Spleen (tissue), 11 donors: ENCODE measurements at regions not wholly inside any gene's neighbourhood (a gene's known extent, or its start where the extent isn't known, plus 50 kb on each side); places are given as distances from the start of the nearest gene placed in this dataset.

Experiments
- DNase-seq: peaks from one replicate; pipeline ENCODE4 v3.0.0-alpha.2; 2020
- H3K27ac ChIP-seq, 8 donors: fragments of 200-600 bp; sonication (generic) in 7 of 8; 1 replicate in 4 of 8; 2 replicates in 4 of 8; pipeline versions ENCODE4 v1.5.0 to v1.8.0; 2016 to 2021; ENCODE audit warnings: inconsistent platforms in 4 of 8, mild to moderate bottlenecking in 4 of 8, moderate library complexity in 1 of 8
- H3K27me3 ChIP-seq, 7 donors: fragments of 200-600 bp; sonication (generic) in 6 of 7; replicated peaks in 1 of 7; 1 replicate in 4 of 7; 2 replicates in 3 of 7; pipeline versions ENCODE4 v1.5.0 to v1.8.0; 2016 to 2021; ENCODE audit warnings: inconsistent platforms in 3 of 7, mild to moderate bottlenecking in 1 of 7
- H3K36me3 ChIP-seq, 6 donors: fragments of 200-600 bp; sonication (generic) in 5 of 6; 1 replicate in 4 of 6; 2 replicates in 2 of 6; pipeline versions ENCODE4 v1.5.0 to v1.8.0; 2016 to 2021; ENCODE audit warnings: inconsistent platforms in 2 of 6
- H3K4me1 ChIP-seq, 6 donors: fragments of 200-600 bp; sonication (generic) in 5 of 6; 1 replicate in 3 of 6; 2 replicates in 3 of 6; pipeline versions ENCODE4 v1.5.0 to v1.8.0; 2016 to 2021; ENCODE audit warnings: inconsistent platforms in 3 of 6
- H3K4me3 ChIP-seq, 8 donors: fragments of 200-600 bp; sonication (generic) in 7 of 8; 1 replicate in 4 of 8; 2 replicates in 4 of 8; pipeline versions ENCODE4 v1.5.0 to v1.8.0; 2016 to 2021; ENCODE audit warnings: inconsistent platforms in 4 of 8, mild to moderate bottlenecking in 4 of 8, moderate library complexity in 2 of 8
- H3K9me3 ChIP-seq, 8 donors: fragments of 200-600 bp; sonication (generic) in 7 of 8; 1 replicate in 4 of 8; 2 replicates in 4 of 8; pipeline versions ENCODE4 v1.5.0 to v1.8.0; 2016 to 2021; ENCODE audit warnings: inconsistent platforms in 4 of 8
- POLR2A ChIP-seq, 3 donors: fragments of 450-650 bp; IDR thresholded peaks; one replicate each; pipeline ENCODE4 v1.5.1; 2017; ENCODE audit warnings: antibody characterized with exemption in 3 of 3, mild to moderate bottlenecking in 1 of 3
- POLR2AphosphoS5 ChIP-seq, 3 donors: sonication (generic); formaldehyde crosslinking; IDR thresholded peaks; one replicate each; pipeline ENCODE4 v1.5.1; 2017; ENCODE audit warnings: antibody characterized with exemption in 3 of 3
- WGBS, 5 donors: extraction: QIAGEN DNeasy Blood & Tissue Kit in 3 of 5; methylation state at CpG; one replicate each; pipeline versions ENCODE4 v1.1.5 to v1.1.7; 2013 to 2018; 5-methylcytosine and 5-hydroxymethylcytosine counted together
- intact Hi-C: fragments of 100-400 bp; cut with DNase I; formaldehyde crosslinking; loops from one replicate; pipeline ENCODE4 v1.15.0; 2023; ENCODE audit warnings: low total_unique reads
- TF ChIP-seq, protein P1 (sequence below), 11 experiments: fragments of 200-600 bp in 7 of 11; fragments of 450-650 bp in 4 of 11; sonication (generic) in 4 of 11; IDR thresholded peaks in 8 of 11; conservative IDR thresholded peaks in 3 of 11; 1 replicate in 7 of 11; 2 replicates in 4 of 11; pipeline versions ENCODE4 v1.4.0 to v1.8.0; 2016 to 2021; ENCODE audit warnings: antibody characterized with exemption in 11 of 11, inconsistent platforms in 4 of 11, mild to moderate bottlenecking in 1 of 11
- donor health status: healthy with polysubstance abuse.
- donor health status: DM: no; HTN: no; CAD: no; lungs with moderate emphysema.
- donor health status: DM: no; HTN: no; CAD: no.
- donor health status: Bipolar disorder and iron deficiency.
- donor health status: healthy.
- donor health status: DM: no; HTN: no; CAD: no.
- donor health status: DM: yes; HTN: yes; CAD: no.

DNA sequence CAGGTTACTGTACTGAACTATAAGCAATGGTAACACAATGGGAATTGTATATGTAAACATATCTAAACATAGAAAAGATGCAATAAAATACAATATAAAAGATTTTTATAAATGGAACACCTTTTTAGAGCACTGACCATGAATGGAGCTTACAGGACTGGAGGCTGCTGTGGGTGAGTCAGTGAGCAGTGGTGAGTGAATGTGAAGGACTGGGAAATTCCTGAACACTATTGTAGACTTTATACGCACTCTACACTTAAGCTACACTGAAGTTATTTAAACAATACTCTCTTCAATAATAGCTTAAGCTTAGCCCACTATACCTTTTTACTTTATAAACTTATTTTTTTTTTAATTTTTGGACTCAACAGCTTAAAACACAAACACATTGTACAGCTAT lies 313.5 kb downstream of the KCNC2 start:
- Histone ChIP-seq H3K4me1 (no peaks in the 10 kb centered on the region), H3K4me3 (no peak overlapping the region), H3K27ac (no peak overlapping the region), H3K27me3 (no peaks in the 10 kb centered on the region), H3K36me3 (no peaks in the 10 kb centered on the region), H3K9me3 (no peaks in the 10 kb centered on the region)
- DNase-seq, result no peak
- WGBS, 5 donors, result 86 to 97% (median 90%) methylated on average over 1 of the region's 1 CpG
- TF ChIP-seq POLR2AphosphoS5 (IDR thresholded peaks at IDR 0.05), result no peak
- TF ChIP-seq, protein P1, sequence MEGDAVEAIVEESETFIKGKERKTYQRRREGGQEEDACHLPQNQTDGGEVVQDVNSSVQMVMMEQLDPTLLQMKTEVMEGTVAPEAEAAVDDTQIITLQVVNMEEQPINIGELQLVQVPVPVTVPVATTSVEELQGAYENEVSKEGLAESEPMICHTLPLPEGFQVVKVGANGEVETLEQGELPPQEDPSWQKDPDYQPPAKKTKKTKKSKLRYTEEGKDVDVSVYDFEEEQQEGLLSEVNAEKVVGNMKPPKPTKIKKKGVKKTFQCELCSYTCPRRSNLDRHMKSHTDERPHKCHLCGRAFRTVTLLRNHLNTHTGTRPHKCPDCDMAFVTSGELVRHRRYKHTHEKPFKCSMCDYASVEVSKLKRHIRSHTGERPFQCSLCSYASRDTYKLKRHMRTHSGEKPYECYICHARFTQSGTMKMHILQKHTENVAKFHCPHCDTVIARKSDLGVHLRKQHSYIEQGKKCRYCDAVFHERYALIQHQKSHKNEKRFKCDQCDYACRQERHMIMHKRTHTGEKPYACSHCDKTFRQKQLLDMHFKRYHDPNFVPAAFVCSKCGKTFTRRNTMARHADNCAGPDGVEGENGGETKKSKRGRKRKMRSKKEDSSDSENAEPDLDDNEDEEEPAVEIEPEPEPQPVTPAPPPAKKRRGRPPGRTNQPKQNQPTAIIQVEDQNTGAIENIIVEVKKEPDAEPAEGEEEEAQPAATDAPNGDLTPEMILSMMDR (IDR thresholded peaks at IDR 0.05 in 8 of 11, conservative IDR thresholded peaks at IDR 0.05 in 3 of 11), result no peak
- no peak for TF ChIP-seq POLR2A (IDR thresholded peaks at IDR 0.05)
- intact Hi-C loops, result no loop called here

DNA sequence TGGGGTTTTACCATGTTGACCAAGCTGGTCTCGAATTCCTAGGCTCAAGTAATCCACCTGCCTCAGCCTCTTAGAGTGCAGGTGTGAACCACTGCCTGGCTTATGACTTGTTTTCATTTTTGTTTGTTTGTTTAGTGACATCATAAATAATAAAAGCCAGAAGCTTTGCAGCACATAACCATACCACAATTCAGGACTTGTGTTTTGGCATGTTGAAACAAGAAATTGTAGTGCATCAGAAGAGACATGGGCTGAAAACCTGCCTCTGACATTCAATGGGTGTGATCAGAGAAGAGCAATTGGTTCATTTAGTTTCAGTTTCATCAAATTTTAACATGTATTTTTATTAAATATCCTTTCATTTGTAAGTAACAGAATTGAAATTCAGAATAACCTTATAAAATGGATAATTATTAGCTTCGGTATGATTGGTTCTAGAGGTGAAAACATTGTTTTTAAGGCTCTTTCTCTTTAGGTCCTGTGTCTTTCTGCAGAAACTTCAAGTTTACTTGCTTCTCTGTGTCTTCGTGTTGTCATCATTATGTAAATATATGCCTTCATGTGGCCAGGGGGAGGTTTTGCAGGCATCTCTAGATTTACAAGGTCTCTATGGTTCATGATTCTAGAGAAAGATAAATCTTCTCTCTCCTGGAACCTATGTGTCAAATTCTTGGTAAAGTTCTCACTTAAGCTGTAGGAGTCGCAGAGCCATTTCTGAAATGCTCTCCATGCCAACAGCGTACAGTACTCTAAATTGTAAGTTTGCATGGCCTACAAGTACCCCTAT lies 312.0 kb downstream of the KCNC2 start:
- TF ChIP-seq, protein P1 (IDR thresholded peaks at IDR 0.05 in 8 of 11, conservative IDR thresholded peaks at IDR 0.05 in 3 of 11), result no peak
- no peak for TF ChIP-seq POLR2A (IDR thresholded peaks at IDR 0.05)
- TF ChIP-seq POLR2AphosphoS5 (IDR thresholded peaks at IDR 0.05), result no peak
- H3K4me1 ChIP-seq, result no peaks in the 10 kb centered on the region
- intact Hi-C loops, result no loop called here

DNA sequence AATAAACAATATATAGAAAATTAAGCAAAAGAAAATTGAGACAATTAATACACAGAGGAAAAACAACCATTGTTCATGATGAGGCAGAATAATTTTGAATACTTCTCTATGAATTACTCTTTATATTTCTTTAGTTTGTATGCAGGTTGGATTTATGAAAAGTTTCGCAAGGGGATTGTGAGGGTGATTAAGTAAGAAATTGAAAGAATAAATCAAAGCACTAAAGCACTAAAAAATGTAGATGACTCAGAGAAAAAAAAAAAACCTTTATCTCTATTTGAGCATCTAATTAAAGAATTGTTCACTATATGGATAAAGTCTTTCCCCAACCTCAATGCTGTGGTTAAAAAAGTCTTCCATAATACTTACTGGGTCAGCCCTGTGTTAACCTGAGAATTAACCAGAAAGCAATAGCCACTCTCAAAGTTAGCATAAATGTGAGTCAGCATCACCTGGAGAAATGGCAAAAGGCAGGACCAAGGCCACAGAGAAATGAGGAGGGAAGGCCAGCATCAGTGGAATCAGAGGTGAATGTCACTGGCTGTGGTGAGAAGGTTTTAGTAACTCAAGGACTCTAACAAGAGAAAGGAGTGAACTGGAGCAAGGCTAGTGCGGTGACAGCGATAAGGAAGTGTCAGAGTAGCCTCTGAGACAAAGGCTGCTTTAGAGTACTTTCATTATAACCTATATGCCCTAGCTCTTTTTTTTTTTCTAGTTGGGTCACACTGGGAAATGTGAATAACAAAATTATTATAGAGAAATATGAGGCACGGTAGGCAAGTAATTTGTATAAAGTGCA lies 310.4 kb downstream of the KCNC2 start:
- TF ChIP-seq POLR2A (IDR thresholded peaks at IDR 0.05) (no peak), POLR2AphosphoS5 (IDR thresholded peaks at IDR 0.05) (no peak)
- TF ChIP-seq, protein P1 (IDR thresholded peaks at IDR 0.05 in 8 of 11, conservative IDR thresholded peaks at IDR 0.05 in 3 of 11), result no peak
- intact Hi-C loops, result no loop called here
- H3K4me3 ChIP-seq, result no peak overlapping the region

More for the DNA sequence above, 312.0 kb downstream of the KCNC2 start:
- Histone ChIP-seq H3K9me3 (no peaks in the 10 kb centered on the region), H3K36me3 (no peaks in the 10 kb centered on the region), H3K4me3 (no peak overlapping the region), H3K27me3 (no peaks in the 10 kb centered on the region), H3K27ac (no peak overlapping the region)
- 74 to 81% (median 77%) methylated on average over 5 of the region's 5 CpGs for WGBS, 5 donors
- no peak for DNase-seq

DNA sequence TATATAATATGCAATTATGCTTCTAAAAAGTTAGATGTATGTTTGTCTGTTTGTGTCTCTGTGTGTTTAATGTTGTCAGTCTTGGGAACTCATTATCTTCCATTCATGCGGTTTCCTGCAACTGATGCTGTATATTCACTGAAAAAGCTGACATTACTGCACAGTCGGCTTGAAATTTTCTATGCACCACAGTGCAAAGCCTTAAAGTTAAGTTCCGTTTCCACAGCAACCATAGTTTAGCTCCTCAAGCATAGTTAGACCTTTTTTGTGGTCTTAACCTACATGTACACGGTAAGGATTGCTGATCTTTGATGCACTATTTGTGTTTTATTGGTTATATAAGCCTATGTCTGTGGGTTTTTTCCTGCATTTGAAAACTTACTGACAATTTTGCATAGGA lies 309.4 kb downstream of the KCNC2 start:
- intact Hi-C loops, result no loop called here
- DNase-seq, result no peak
- H3K27me3 ChIP-seq, result no peaks in the 10 kb centered on the region

More for the DNA sequence above, 310.4 kb downstream of the KCNC2 start:
- no peak overlapping the region for H3K27ac ChIP-seq
- H3K27me3 ChIP-seq, result no peaks in the 10 kb centered on the region
- no peak for DNase-seq
- H3K4me1 ChIP-seq, result no peaks in the 10 kb centered on the region
- no peaks in the 10 kb centered on the region for H3K9me3 ChIP-seq
- WGBS, 5 donors, result 88 to 91% (median 89%) methylated on average over 4 of the region's 4 CpGs
- H3K36me3 ChIP-seq, result no peaks in the 10 kb centered on the region

More for the DNA sequence above, 309.4 kb downstream of the KCNC2 start:
- Histone ChIP-seq H3K27ac (no peak overlapping the region), H3K4me1 (no peaks in the 10 kb centered on the region), H3K36me3 (no peaks in the 10 kb centered on the region), H3K4me3 (no peak overlapping the region), H3K9me3 (no peaks in the 10 kb centered on the region)
- TF ChIP-seq, protein P1 (IDR thresholded peaks at IDR 0.05 in 8 of 11, conservative IDR thresholded peaks at IDR 0.05 in 3 of 11), result no peak
- TF ChIP-seq POLR2A (IDR thresholded peaks at IDR 0.05) (no peak), POLR2AphosphoS5 (IDR thresholded peaks at IDR 0.05) (no peak)
- 67 to 78% (median 76%) methylated on average over 4 of the region's 4 CpGs for WGBS, 5 donors
